ENCODE measurements at regions not wholly inside any gene's neighbourhood (a gene's known extent, or its start where the extent isn't known, plus 50 kb on each side); places are given as distances from the start of the nearest gene placed in this dataset.
A peak's percentile ranks its signal among the peaks of the same experiment; 100 is the strongest.

- no peak for DNase-seq (ENCODE audit: low read depth, low spot score)
Measured at GRCh38 chr12:45102818-45103217, 51.9 kb upstream of the DBX2 start.

- no peak for DNase-seq (ENCODE audit: low read depth, low spot score)
Measured at GRCh38 chr12:45105996-45106395, 55.1 kb upstream of the DBX2 start.

- DNase-seq (ENCODE audit: low read depth, low spot score) = no peak
Measured at GRCh38 chr12:45112306-45112705, 61.4 kb upstream of the DBX2 start.

- no peak for DNase-seq (ENCODE audit: low read depth, low spot score)
Measured at GRCh38 chr12:45121224-45121623, 70.3 kb upstream of the DBX2 start.

- no peak for DNase-seq (ENCODE audit: low read depth, low spot score)
Measured at GRCh38 chr12:45122768-45123380, 72.0 kb upstream of the DBX2 start.

GRCh38 chr12:45124485-45125155 lies 73.7 kb upstream of the DBX2 start:
- no peak for DNase-seq (ENCODE audit: low read depth, low spot score)

GRCh38 chr12:45125997-45126396 lies 75.1 kb upstream of the DBX2 start:
- DNase-seq (ENCODE audit: low read depth, low spot score) = no peak

- DNase-seq (ENCODE audit: low read depth, low spot score) = no peak
Measured at GRCh38 chr12:45128637-45129036, 77.7 kb upstream of the DBX2 start.

GRCh38 chr12:45130881-45131281 lies 80.0 kb upstream of the DBX2 start:
- DNase-seq (ENCODE audit: low read depth, low spot score) = peak; percentile 50

GRCh38 chr12:45131506-45131905 lies 80.6 kb upstream of the DBX2 start:
- DNase-seq (ENCODE audit: low read depth, low spot score) = no peak

GRCh38 chr12:45138609-45139008 lies 77.3 kb upstream of the ANO6 start:
- no peak for DNase-seq (ENCODE audit: low read depth, low spot score)

GRCh38 chr12:45148006-45148405 lies 67.9 kb upstream of the ANO6 start:
- no peak for DNase-seq (ENCODE audit: low read depth, low spot score)

- no peak for DNase-seq (ENCODE audit: low read depth, low spot score)
Measured at GRCh38 chr12:45148619-45149018, 67.3 kb upstream of the ANO6 start.

- no peak for DNase-seq (ENCODE audit: low read depth, low spot score)
Measured at GRCh38 chr12:45165284-45165683, 50.6 kb upstream of the ANO6 start.

GRCh38 chr12:45166056-45166455 lies 49.8 kb upstream of the ANO6 start:
- no peak for DNase-seq (ENCODE audit: low read depth, low spot score)
